CD14-positive monocyte (primary cell): ENCODE measurements at regions not wholly inside any gene's neighbourhood (a gene's known extent, or its start where the extent isn't known, plus 50 kb on each side); places are given as distances from the start of the nearest gene placed in this dataset.
A peak's percentile ranks its signal among the peaks of the same experiment; 100 is the strongest.

Experiments
- DNase-seq, 3 donors: peaks; one replicate each; pipeline ENCODE4 v3.0.0-alpha.2; 2011 to 2022
- H2AFZ ChIP-seq: 2 replicates; pipeline ENCODE4 v1.6.0; 2012; ENCODE audit warnings: mild to moderate bottlenecking, low read depth, low read length, inconsistent platforms; ENCODE audit not compliant: insufficient read depth, poor library complexity, severe bottlenecking
- H3K27ac ChIP-seq, 2 donors: 1 replicate in 1 of 2; 2 replicates in 1 of 2; pipeline ENCODE4 v1.5.1; 2012 to 2013; ENCODE audit warnings: low read length in 2 of 2, control low read depth in 1 of 2, inconsistent platforms in 1 of 2, low read depth in 1 of 2, mild to moderate bottlenecking in 1 of 2
- H3K27me3 ChIP-seq, 2 donors: one replicate each; pipeline versions ENCODE4 v1.6.0 to v1.6.1; 2011 to 2013; ENCODE audit warnings: low read length in 2 of 2; ENCODE audit not compliant: control insufficient read depth in 2 of 2, insufficient read depth in 2 of 2
- H3K36me3 ChIP-seq, 2 donors: replicated peaks in 1 of 2; 1 replicate in 1 of 2; 2 replicates in 1 of 2; pipeline versions ENCODE4 v1.5.1 to v1.6.1; 2012 to 2013; ENCODE audit warnings: low read length in 2 of 2, control low read depth in 1 of 2, inconsistent platforms in 1 of 2, mild to moderate bottlenecking in 1 of 2; ENCODE audit not compliant: insufficient read depth in 2 of 2, control insufficient read depth in 1 of 2
- H3K4me1 ChIP-seq, 2 donors: 1 replicate in 1 of 2; 2 replicates in 1 of 2; pipeline versions ENCODE4 v1.5.1 to v1.6.1; 2012 to 2013; ENCODE audit warnings: low read length in 2 of 2, control low read depth in 1 of 2, inconsistent platforms in 1 of 2, mild to moderate bottlenecking in 1 of 2, moderate library complexity in 1 of 2; ENCODE audit not compliant: insufficient read depth in 2 of 2, control insufficient read depth in 1 of 2
- H3K4me2 ChIP-seq: replicated peaks from 2 replicates; pipeline ENCODE3; 2012; ENCODE audit warnings: low read length, moderate library complexity, mild to moderate bottlenecking; ENCODE audit not compliant: poor library complexity, severe bottlenecking; ENCODE audit errors: extremely low read depth
- H3K4me3 ChIP-seq, 3 experiments: fragments of 200-600 bp in 1 of 3; sonication (generic) in 1 of 3; replicated peaks in 1 of 3; 1 replicate in 2 of 3; 2 replicates in 1 of 3; pipeline ENCODE4 v1.5.1; 2011 to 2013; ENCODE audit warnings: low read length in 3 of 3, mild to moderate bottlenecking in 3 of 3, control low read depth in 2 of 3, low read depth in 2 of 3, inconsistent platforms in 1 of 3, moderate library complexity in 1 of 3
- H3K79me2 ChIP-seq: 2 replicates; pipeline ENCODE4 v1.6.0; 2012; ENCODE audit warnings: mild to moderate bottlenecking, control low read depth, inconsistent platforms, low read length, moderate library complexity; ENCODE audit not compliant: insufficient read depth
- H3K9ac ChIP-seq: 2 replicates; pipeline ENCODE4 v1.6.0; 2017; ENCODE audit warnings: low read length, mild to moderate bottlenecking; ENCODE audit not compliant: insufficient read depth, poor library complexity, severe bottlenecking
- H3K9me3 ChIP-seq, 2 donors: replicated peaks in 1 of 2; 1 replicate in 1 of 2; 2 replicates in 1 of 2; pipeline versions ENCODE4 v1.5.1 to v1.6.1; 2012 to 2013; ENCODE audit warnings: low read length in 2 of 2, control low read depth in 1 of 2; ENCODE audit not compliant: control insufficient read depth in 1 of 2, insufficient read depth in 1 of 2
- H4K20me1 ChIP-seq: 2 replicates; pipeline ENCODE4 v1.6.0; 2012; ENCODE audit warnings: mild to moderate bottlenecking, low read length, control low read depth, moderate library complexity; ENCODE audit not compliant: insufficient read depth
- H3K27ac Mint-ChIP-seq, 7 donors: one replicate each; pipeline ENCODE4 v1.8.0; 2020; ENCODE audit warnings: mild to moderate bottlenecking in 7 of 7, mixed read lengths in 7 of 7, moderate library complexity in 6 of 7, inconsistent platforms in 2 of 7
- H3K27me3 Mint-ChIP-seq, 3 donors: one replicate each; pipeline ENCODE4 v1.8.0; 2021 to 2022; ENCODE audit warnings: low read depth in 3 of 3, mild to moderate bottlenecking in 3 of 3, mixed read lengths in 3 of 3, moderate library complexity in 3 of 3, inconsistent platforms in 1 of 3
- H3K36me3 Mint-ChIP-seq, 2 donors: one replicate each; pipeline ENCODE4 v1.8.0; 2020; ENCODE audit warnings: mixed read lengths in 2 of 2, inconsistent platforms in 1 of 2, mild to moderate bottlenecking in 1 of 2
- H3K4me1 Mint-ChIP-seq: one replicate; pipeline ENCODE4 v1.8.0; 2020; ENCODE audit warnings: mild to moderate bottlenecking, mixed read lengths
- H3K4me3 Mint-ChIP-seq, 2 donors: one replicate each; pipeline ENCODE4 v1.8.0; 2020; ENCODE audit warnings: mild to moderate bottlenecking in 2 of 2, mixed read lengths in 2 of 2, moderate library complexity in 1 of 2
- H3K9me3 Mint-ChIP-seq, 7 donors: one replicate each; pipeline ENCODE4 v1.8.0; 2020 to 2022; ENCODE audit warnings: mixed read lengths in 7 of 7, mild to moderate bottlenecking in 6 of 7, moderate library complexity in 6 of 7, inconsistent platforms in 2 of 7
- WGBS: methylation state at CpG from one replicate; pipeline ENCODE4 v1.1.5; 2013; ENCODE audit warnings: missing lambda C conversion rate; ENCODE audit not compliant: insufficient coverage; 5-methylcytosine and 5-hydroxymethylcytosine counted together
- intact Hi-C, 2 donors: fragments of 100-400 bp; cut with micrococcal nuclease; formaldehyde crosslinking; loops; one replicate each; pipeline versions ENCODE4 v1.15.0 to v1.15.1; 2023
- TF ChIP-seq, protein P1 (sequence below): fragments of 200-600 bp; IDR thresholded peaks from one replicate; pipeline ENCODE4 v1.8.0; 2022; ENCODE audit warnings: antibody characterized with exemption, mild to moderate bottlenecking

DNA sequence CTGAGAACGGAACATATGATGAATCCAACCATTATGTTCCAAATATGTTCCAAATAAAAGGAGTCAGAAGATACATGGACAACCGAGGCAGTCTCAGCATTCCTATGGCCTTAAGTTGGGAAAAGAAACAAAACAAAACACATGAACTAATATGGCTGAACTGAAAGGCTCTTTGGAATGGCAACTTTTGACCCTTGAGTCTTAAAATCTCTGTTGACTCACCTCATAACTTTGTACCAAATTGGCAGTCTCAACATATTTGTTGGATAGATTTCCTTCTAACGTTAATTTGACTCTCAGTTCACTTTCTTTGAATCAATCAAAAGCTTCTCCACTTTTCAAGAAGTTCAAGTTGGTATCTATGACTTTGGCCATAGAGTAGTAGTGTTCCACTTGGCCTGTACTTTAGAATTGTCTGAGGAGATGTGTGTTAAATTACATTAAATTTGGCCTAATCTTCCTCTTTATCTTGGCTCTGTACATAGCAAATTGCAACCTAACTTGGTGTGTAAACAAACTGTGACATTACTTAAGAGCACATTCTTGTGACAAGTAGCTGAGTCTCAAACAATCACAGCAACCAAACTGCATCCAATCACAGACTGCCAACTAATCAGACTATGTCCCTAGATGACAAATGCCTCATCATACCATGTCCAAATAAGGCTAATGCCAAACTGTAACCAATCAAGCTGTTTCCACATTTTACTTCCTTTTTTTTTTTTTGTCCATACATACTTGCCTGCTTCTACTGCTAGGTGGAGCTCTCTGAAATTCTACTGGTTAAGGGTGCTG is 208.8 kb downstream of the BMP2 start:
- Mint-ChIP-seq H3K36me3 (no peaks in the 10 kb centered on the region), H3K4me1 (no peaks in the 10 kb centered on the region), H3K27ac (no peak overlapping the region), H3K27me3 (no peaks in the 10 kb centered on the region), H3K4me3 (no peak overlapping the region), H3K9me3 (peaks cover 0 to 10% (median 5%) of the 10 kb centered on the region in 7 donors)
- Histone ChIP-seq H3K36me3 (no peaks in the 10 kb centered on the region), H3K4me2 (no peak overlapping the region), H2AFZ (no peak overlapping the region), H3K4me1 (no peaks in the 10 kb centered on the region), H3K79me2 (no peaks in the 10 kb centered on the region), H4K20me1 (no peaks in the 10 kb centered on the region), H3K9ac (no peak overlapping the region), H3K4me3 (no peak overlapping the region), H3K27me3 (no peaks in the 10 kb centered on the region), H3K27ac (no peak overlapping the region), H3K9me3 (peaks cover 0 to 11% of the 10 kb centered on the region in 2 donors)
- intact Hi-C loops: no loop called here
- TF ChIP-seq, protein P1, sequence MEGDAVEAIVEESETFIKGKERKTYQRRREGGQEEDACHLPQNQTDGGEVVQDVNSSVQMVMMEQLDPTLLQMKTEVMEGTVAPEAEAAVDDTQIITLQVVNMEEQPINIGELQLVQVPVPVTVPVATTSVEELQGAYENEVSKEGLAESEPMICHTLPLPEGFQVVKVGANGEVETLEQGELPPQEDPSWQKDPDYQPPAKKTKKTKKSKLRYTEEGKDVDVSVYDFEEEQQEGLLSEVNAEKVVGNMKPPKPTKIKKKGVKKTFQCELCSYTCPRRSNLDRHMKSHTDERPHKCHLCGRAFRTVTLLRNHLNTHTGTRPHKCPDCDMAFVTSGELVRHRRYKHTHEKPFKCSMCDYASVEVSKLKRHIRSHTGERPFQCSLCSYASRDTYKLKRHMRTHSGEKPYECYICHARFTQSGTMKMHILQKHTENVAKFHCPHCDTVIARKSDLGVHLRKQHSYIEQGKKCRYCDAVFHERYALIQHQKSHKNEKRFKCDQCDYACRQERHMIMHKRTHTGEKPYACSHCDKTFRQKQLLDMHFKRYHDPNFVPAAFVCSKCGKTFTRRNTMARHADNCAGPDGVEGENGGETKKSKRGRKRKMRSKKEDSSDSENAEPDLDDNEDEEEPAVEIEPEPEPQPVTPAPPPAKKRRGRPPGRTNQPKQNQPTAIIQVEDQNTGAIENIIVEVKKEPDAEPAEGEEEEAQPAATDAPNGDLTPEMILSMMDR: no peak
- 100% methylated on average over 1 of the region's 3 CpGs for WGBS
- DNase-seq: peak; percentile 18 to 73 (median 32)

DNA sequence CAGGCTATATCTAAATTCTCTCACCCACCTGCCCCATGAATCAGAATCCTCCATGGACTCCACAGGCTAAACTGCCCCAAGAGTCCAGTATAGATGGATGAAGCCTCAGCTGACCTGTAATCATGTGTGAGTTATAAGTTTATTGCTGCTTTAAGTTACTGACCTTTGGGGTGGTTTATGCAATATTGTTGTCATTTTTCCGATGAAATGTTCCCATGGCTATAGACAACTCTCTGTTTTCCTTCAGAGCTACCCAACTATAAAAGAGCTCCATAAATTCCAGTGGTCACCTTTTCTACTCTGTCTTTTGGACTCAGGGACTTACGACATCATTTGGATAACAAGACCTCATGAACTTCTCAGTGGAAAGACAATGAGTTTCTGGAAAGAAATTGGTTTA is 212.1 kb downstream of the BMP2 start:
- H3K27me3 ChIP-seq: no peaks in the 10 kb centered on the region
- H4K20me1 ChIP-seq: no peaks in the 10 kb centered on the region
- TF ChIP-seq, protein P1: no peak
- Mint-ChIP-seq H3K4me3 (no peak overlapping the region), H3K36me3 (no peaks in the 10 kb centered on the region), H3K4me1 (no peaks in the 10 kb centered on the region), H3K27ac (no peak overlapping the region), H3K9me3 (peaks cover 2 to 17% (median 7%) of the 10 kb centered on the region in 7 donors), H3K27me3 (no peaks in the 10 kb centered on the region)
- no CpG with 5 or more reads among the region's 2 CpGs for WGBS
- H3K79me2 ChIP-seq: no peaks in the 10 kb centered on the region
- no peak overlapping the region for H3K27ac ChIP-seq
- peaks cover 0 to 11% of the 10 kb centered on the region in 2 donors for H3K9me3 ChIP-seq
- DNase-seq: no peak
- no peak overlapping the region for H3K4me3 ChIP-seq
- no peak overlapping the region for H2AFZ ChIP-seq
- H3K4me1 ChIP-seq: no peaks in the 10 kb centered on the region
- no peak overlapping the region for H3K9ac ChIP-seq
- no peaks in the 10 kb centered on the region for H3K36me3 ChIP-seq
- intact Hi-C loops: no loop called here
- no peak overlapping the region for H3K4me2 ChIP-seq
